ENCODE measurements at regions not wholly inside any gene's neighbourhood (a gene's known extent, or its start where the extent isn't known, plus 50 kb on each side); places are given as distances from the start of the nearest gene placed in this dataset.

GRCh38 chr5:143546394-143546793 is 142.9 kb upstream of the NR3C1 start:
- H3K4me3 ChIP-seq, result no peak overlapping the region
- H3K27me3 ChIP-seq (ENCODE audit: insufficient read depth, low read depth), result no peaks in the 10 kb centered on the region
- ChIA-PET POLR2A (ENCODE audit: unreplicated experiment) (no interaction called here), CTCF (no interaction called here)
- BruUV-seq (replicated peaks), result no TSS peak
- H2AFZ ChIP-seq, result no peak overlapping the region
- peaks cover 20% of the 10 kb centered on the region for H3K4me1 ChIP-seq (replicated peaks; ENCODE audit: insufficient read depth)
- no peaks in the 10 kb centered on the region for H4K20me1 ChIP-seq (ENCODE audit: insufficient read depth)
- TF ChIP-seq EZH2 (IDR thresholded peaks at IDR 0.05; ENCODE audit: low read depth), result no peak
- TF ChIP-seq CTCF (conservative IDR thresholded peaks at IDR 0.05), result no peak
- H3K9me2 ChIP-seq (ENCODE audit: insufficient read depth), result no peaks in the 10 kb centered on the region
- no peaks in the 10 kb centered on the region for H3K9me3 ChIP-seq (ENCODE audit: insufficient read depth, low read depth)
- no peaks in the 10 kb centered on the region for H3F3A ChIP-seq (ENCODE audit: insufficient read depth, low read depth)
- H3K27ac ChIP-seq, result no peak overlapping the region
- H3K79me2 ChIP-seq (ENCODE audit: low read depth), result no peaks in the 10 kb centered on the region
- H3K36me3 ChIP-seq (ENCODE audit: low read depth), result no peaks in the 10 kb centered on the region
- no peak for DNase-seq
- intact Hi-C loops (cut with micrococcal nuclease; ENCODE audit: unreplicated experiment), result no loop called here
- no peak overlapping the region for H3K4me2 ChIP-seq

DNA sequence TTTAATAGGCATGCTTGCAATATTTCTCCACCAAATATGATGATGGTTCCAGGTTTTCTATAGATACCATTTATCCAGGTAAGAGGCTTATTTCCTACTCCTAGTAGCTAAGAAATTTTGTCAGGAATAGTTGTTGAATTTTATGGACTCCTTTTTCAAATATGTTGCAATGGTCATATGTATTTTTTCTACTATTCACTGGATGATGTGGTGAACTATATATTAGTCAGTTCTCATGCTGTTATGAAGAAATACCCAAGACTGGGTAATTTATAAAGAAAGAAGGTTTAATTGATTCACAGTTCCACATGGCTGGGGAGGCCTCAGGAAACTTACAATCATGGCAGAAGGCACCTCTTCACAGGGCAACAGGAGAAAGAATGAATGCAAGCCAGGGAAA is 141.1 kb upstream of the NR3C1 start:
- Histone ChIP-seq H3K27ac (no peak overlapping the region), H3K4me1 (replicated peaks; ENCODE audit: insufficient read depth) (peaks cover 20% of the 10 kb centered on the region), H2AFZ (no peak overlapping the region), H3K79me2 (ENCODE audit: low read depth) (no peaks in the 10 kb centered on the region), H3K4me3 (no peak overlapping the region), H4K20me1 (ENCODE audit: insufficient read depth) (no peaks in the 10 kb centered on the region), H3K27me3 (ENCODE audit: insufficient read depth, low read depth) (no peaks in the 10 kb centered on the region), H3K9me2 (ENCODE audit: insufficient read depth) (no peaks in the 10 kb centered on the region), H3K9me3 (ENCODE audit: insufficient read depth, low read depth) (no peaks in the 10 kb centered on the region), H3F3A (ENCODE audit: insufficient read depth, low read depth) (no peaks in the 10 kb centered on the region), H3K36me3 (ENCODE audit: low read depth) (no peaks in the 10 kb centered on the region), H3K4me2 (no peak overlapping the region)
- intact Hi-C loops (cut with micrococcal nuclease; ENCODE audit: unreplicated experiment), result no loop called here
- ChIA-PET POLR2A (ENCODE audit: unreplicated experiment) (no interaction called here), CTCF (no interaction called here)
- TF ChIP-seq EZH2 (IDR thresholded peaks at IDR 0.05; ENCODE audit: low read depth), result no peak
- no TSS peak for BruUV-seq (replicated peaks)
- no peak for DNase-seq

DNA sequence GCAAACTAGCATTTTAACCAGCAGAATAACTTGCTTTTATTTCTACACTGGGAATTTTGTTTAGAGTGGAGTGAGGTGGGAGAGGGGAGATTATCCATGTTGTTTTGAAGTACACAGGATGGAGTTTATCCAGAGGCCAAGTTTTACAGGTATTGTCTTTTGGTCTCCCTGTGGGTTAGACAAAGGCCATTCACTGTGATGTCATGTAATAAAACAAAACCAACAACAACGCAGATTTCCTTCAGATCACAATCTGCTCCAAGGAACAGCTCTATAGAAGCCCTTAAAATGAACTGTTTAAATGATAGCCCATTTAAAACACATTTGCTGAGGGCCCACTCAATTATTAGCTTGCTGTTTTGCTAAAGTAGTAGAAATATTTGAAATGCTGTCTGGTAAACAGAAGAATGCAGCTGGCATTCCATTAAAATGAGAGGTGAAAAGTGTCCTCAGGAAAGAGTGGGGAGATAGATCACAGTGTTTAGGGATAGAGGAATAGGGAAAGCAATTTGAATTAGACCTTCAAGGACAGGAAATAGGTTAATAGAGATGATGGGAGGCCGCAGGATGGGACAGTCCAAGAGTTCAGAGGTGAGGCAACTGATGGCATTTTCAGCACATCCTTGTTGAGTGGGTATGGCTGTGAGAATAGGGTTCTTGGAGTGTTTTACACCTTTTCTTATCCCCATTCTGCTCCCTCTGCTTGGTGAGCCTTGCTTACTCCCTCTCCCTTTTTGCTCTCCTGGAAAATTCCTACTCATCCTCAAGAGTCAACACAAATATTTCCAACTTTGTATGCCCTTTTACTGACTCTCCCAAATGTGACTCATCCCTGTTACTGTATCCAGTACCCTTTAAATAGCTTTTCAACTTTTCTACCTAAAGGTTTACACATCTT is 140.1 kb upstream of the NR3C1 start:
- ChIA-PET POLR2A (ENCODE audit: unreplicated experiment) (interaction anchor here (0.6 kb wide), 1 partner anchor 406 kb away, joined by 3 read pairs; no protein-coding TSS in a partner anchor), CTCF (no interaction called here)
- no TSS peak for BruUV-seq (replicated peaks)
- no peaks in the 10 kb centered on the region for H3K79me2 ChIP-seq (ENCODE audit: low read depth)
- H2AFZ ChIP-seq, result no peak overlapping the region
- DNase-seq, result no peak
- no peaks in the 10 kb centered on the region for H3K36me3 ChIP-seq (ENCODE audit: low read depth)
- TF ChIP-seq EZH2 (IDR thresholded peaks at IDR 0.05; ENCODE audit: low read depth), result no peak
- TF ChIP-seq CTCF (conservative IDR thresholded peaks at IDR 0.05), result no peak
- no peaks in the 10 kb centered on the region for H3F3A ChIP-seq (ENCODE audit: insufficient read depth, low read depth)
- H3K27me3 ChIP-seq (ENCODE audit: insufficient read depth, low read depth), result no peaks in the 10 kb centered on the region
- no peaks in the 10 kb centered on the region for H3K9me3 ChIP-seq (ENCODE audit: insufficient read depth, low read depth)
- H4K20me1 ChIP-seq (ENCODE audit: insufficient read depth), result no peaks in the 10 kb centered on the region
- no peaks in the 10 kb centered on the region for H3K9me2 ChIP-seq (ENCODE audit: insufficient read depth)
- intact Hi-C loops (cut with micrococcal nuclease; ENCODE audit: unreplicated experiment), result no loop called here
- peaks cover 20% of the 10 kb centered on the region for H3K4me1 ChIP-seq (replicated peaks; ENCODE audit: insufficient read depth)
- H3K4me2 ChIP-seq, result no peak overlapping the region
- no peak overlapping the region for H3K27ac ChIP-seq
- H3K4me3 ChIP-seq, result no peak overlapping the region

DNA sequence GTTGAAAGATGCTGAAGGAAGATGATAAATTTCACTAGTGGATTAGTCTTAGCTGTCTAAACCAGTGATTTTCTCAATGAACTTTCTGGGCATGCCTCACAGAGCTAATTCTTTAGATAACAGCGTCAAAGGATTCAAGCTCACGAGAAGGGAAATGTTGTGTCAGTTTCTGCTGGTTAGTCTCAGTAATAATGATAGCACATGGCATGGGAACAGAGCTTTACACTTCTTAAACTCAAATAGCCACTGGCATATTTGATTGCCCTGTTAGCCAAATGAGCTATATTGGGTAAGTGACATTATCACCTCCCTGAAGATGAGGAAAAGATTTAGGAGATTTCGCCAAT is 139.3 kb upstream of the NR3C1 start:
- no peaks in the 10 kb centered on the region for H3F3A ChIP-seq (ENCODE audit: insufficient read depth, low read depth)
- no peaks in the 10 kb centered on the region for H3K36me3 ChIP-seq (ENCODE audit: low read depth)
- peaks cover 20% of the 10 kb centered on the region for H3K4me1 ChIP-seq (replicated peaks; ENCODE audit: insufficient read depth)
- no peaks in the 10 kb centered on the region for H3K79me2 ChIP-seq (ENCODE audit: low read depth)
- TF ChIP-seq CTCF (conservative IDR thresholded peaks at IDR 0.05) (no peak), EZH2 (IDR thresholded peaks at IDR 0.05; ENCODE audit: low read depth) (no peak)
- intact Hi-C loops (cut with micrococcal nuclease; ENCODE audit: unreplicated experiment), result no loop called here
- DNase-seq, result no peak
- CTCF ChIA-PET, result no interaction called here
- no peaks in the 10 kb centered on the region for H3K9me2 ChIP-seq (ENCODE audit: insufficient read depth)
- no peak overlapping the region for H3K4me2 ChIP-seq
- no peak overlapping the region for H3K27ac ChIP-seq
- H4K20me1 ChIP-seq (ENCODE audit: insufficient read depth), result no peaks in the 10 kb centered on the region
- H3K4me3 ChIP-seq, result no peak overlapping the region
- BruUV-seq (replicated peaks), result no TSS peak
- H2AFZ ChIP-seq, result no peak overlapping the region
- no peaks in the 10 kb centered on the region for H3K9me3 ChIP-seq (ENCODE audit: insufficient read depth, low read depth)
- no peaks in the 10 kb centered on the region for H3K27me3 ChIP-seq (ENCODE audit: insufficient read depth, low read depth)
- POLR2A ChIA-PET (ENCODE audit: unreplicated experiment), result no interaction called here

Data from PC-9 (cell line).